Astrocyte of the hippocampus (primary cell): ENCODE measurements at regions not wholly inside any gene's neighbourhood (a gene's known extent, or its start where the extent isn't known, plus 50 kb on each side); places are given as distances from the start of the nearest gene placed in this dataset.

ENCODE experiments used
- DNase-seq: peaks from one replicate; pipeline ENCODE4 v3.0.0; 2011; ENCODE audit warnings: low read depth, low spot score

- DNase-seq: peak; percentile 7
Measured at GRCh38 chr4:64598066-64598465, 188.8 kb upstream of the TECRL start.

DNA sequence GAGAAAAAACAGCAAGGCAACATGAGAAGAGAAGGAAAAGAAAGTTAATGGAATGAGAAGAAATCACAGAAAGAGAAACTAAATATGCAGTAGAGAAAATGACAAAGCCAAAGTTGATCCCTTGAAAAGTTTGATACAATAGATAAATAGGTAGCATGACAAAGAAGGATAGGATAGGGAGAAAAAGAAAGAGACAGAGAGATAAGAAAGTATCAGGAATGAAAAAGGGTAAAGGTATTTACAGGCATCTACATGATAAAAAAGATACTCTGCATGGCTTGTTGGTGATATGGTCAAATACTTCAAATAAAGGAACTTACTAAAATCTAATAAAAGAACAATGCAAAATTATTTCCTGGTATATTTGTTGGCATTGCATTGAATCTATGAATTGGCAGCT is 185.5 kb upstream of the TECRL start:
- no peak for DNase-seq

DNA sequence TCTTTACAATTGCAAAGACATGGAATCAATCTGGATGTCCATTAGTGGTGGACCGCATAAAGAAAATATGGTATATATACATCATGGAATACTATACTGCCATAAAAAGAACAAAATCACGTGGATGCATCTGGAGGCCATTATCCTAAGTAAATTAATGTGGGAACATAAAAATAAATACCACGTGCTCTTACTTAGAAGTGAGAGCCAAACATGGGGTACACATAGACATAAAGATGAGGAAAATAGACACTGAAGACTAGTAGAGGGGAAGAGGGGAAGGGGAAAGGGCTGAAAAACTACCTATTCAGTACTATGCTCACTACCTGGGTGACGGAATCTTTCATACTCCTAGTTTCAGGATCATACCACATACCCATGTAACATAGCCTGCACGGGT is 179.3 kb upstream of the TECRL start:
- no peak for DNase-seq

DNA sequence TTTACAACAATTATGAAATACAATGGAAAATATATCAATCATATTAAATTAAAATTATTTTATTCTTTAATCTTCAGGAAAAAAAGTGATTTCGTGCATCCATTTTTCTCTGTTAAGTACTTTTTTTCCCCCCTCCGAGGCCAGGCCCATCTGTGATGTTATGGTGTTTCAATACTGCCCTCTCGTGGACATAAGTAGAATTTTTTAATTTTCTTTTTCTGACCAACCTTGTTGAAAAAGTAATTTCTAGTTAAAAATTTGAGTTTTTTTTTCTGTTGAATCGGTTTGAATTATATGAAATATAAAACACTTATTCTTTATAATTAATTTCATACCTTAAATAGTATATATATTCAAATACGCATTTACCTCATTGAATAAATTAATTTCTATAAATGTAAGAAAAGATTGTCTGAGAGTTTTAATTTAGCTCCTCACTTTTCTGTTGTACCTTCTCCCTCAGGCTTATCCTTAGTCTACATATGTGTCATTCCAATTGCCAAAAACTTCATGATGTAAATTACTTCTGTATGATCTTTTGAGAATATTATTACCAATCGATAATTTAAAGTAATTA is 175.8 kb upstream of the TECRL start:
- peak; percentile 55 for DNase-seq

GRCh38 chr4:64584125-64584524 is 174.9 kb upstream of the TECRL start:
- DNase-seq: no peak

- DNase-seq: no peak
Measured at GRCh38 chr4:64582492-64582891, 173.2 kb upstream of the TECRL start.

DNA sequence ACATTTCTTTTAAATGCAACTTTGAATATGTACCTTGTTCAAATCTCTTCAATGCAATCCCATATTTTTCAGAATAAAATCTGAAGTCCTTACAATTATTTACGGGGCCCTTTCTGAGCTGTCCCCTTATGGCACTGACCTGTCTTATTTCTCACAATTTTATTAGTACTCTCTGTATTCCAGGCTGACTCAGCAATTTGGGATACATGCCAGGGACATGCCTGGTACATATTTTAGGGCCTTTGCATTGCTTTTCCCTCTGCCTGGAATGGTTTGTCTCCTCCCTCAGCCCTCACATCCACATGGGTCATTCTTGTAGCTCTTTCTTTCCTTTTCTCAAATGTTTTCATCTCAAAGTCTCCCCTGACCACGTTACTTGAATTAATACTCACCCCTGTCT is 172.2 kb upstream of the TECRL start:
- DNase-seq: peak; percentile 79

DNA sequence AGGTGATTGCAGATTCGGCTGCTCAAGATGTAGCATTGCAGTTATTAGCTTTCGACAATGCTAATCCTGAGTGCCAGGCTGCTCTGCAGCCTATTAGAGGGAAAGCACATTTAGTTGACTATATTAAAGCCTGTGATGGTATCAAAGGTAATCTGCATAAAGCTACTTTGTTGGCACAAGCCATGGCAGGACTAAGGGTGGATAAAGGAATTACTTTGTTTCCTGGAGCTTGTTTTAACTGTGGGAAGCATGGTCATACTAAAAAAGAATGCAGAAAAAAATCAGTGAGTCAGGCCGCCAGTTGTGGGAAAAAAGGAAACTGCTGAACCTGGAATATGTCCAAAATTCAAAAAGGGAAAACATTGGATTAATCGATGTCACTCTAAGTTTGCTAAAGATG is 154.9 kb upstream of the TECRL start:
- DNase-seq: peak; percentile 80

GRCh38 chr4:64559571-64559970 is 150.3 kb upstream of the TECRL start:
- peak; percentile 67 for DNase-seq

- DNase-seq: no peak
Measured at GRCh38 chr4:64551125-64551524, 141.9 kb upstream of the TECRL start.

DNA sequence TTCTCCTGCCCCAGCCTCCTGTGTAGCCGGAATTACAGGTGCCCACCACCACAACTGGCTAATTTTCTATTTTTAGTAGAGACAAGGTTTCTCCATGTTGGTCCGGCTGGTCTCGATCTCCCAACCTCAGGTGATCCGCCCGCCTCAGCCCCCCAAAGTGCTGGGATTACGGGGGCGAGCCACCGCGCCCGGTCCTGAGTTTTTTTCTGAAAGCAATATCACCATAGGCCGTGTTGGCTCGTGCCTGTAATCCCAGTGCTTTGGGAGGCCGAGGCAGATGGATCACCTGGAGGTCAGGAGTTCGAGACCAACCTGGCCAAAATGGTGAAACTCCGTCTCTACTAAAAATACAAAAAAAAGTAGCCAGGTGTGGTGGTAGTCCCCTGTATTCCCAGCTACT is 136.3 kb upstream of the TECRL start:
- DNase-seq: no peak

DNA sequence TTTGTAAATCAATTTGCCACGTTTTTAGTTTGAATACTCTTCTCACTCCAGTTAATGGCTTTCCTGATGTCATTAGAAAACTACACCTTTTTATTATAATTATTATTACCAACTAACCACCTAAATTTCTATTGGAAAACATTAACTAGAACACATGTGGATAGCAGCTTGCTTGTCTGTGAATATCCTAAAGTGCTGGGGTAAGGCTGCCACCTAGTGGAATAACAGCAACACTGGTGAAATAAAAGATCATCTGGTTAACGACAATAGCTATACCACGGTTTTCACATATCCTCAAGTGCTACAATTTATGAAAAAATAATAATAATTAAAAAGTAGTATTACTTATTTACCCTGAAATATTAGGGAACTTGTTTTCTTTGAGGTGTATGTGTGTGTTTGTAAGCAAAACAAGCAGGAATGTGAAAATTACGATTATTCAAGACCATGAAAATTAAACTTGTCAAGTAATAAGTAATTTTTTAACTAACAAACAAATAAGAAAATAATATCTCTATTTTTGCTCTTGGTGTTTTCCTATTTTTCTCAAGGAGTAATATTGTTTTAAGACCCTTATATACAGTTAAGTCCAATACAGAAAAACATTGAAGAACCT is 130.1 kb upstream of the TECRL start:
- peak; percentile 79 for DNase-seq

DNA sequence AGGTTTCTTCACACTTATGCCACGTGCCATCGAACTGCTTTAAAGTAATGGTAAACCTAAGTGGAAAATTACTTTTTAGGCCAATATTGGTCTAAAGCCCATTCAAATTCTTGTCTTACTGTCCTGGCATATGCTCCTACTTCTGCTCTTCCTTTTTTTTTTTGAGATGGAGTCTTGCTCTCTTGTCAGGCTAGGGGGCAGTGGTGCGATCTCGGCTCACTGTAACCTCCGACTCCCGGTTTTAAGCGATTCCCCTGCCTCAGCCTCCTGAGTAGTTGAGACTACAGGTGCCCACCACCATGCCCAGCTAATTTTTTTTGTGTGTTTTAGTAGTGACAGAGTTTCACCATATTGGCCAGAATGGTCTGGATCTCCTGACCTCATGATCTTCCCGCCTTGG is 129.0 kb upstream of the TECRL start:
- DNase-seq: no peak

- DNase-seq: no peak
Measured at GRCh38 chr4:64533637-64534036, 124.4 kb upstream of the TECRL start.

DNA sequence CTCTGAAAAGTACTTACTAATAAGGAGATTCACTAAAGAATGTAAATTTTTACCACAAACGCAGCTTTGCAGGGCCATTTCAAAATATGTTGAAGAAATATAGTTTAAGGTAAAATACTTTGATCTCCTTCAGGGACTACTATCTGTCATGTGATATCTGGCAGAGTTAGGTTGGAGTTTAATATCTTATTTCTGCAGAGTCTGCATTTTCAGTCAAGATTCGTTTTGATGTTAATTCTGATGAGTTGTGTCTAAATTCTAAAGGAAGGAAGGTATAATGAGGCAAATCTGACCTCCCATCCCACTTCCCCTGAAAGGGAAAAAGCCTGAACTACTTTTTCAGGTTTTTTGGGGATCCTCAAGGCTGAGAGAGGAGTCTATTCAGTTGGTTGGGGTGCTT is 123.9 kb upstream of the TECRL start:
- no peak for DNase-seq

- DNase-seq: no peak
Measured at GRCh38 chr4:64520421-64520820, 111.2 kb upstream of the TECRL start.

DNA sequence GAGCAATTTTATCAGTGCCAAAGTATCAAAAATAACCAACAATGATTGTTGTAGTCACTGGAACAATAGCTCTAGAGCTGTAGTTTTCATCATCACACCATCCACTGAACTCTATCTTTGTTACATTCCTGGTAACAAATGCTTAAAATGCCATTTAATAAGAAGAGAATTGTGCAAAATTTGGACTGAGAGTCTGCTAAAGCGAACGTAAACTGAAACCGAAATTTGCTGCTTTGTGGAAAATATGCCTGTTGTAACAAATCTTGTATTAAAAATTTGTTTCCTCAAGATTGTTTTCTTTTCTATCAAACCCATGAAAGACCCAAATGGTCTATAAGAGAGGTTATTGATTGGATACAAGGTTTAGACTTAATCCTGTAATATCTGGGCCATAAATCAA is 109.3 kb upstream of the TECRL start:
- no peak for DNase-seq

DNA sequence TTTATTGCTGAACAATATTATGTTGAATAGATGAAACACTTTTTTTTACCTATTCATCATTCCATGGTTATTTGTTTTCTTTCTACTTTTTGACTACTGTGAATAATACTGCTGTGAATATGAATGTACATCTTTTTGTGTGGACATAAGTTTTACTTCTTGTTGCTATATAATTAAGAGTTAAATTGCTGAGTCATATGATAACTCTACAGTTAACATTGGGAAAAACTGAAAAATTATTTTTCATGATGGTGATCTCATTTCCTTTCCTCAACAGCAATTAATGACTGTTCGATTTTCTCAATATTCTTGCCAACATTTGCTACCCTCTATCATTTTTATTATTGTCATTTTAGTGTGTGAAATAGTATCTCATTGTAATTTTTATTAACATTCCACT is 106.9 kb upstream of the TECRL start:
- no peak for DNase-seq

DNA sequence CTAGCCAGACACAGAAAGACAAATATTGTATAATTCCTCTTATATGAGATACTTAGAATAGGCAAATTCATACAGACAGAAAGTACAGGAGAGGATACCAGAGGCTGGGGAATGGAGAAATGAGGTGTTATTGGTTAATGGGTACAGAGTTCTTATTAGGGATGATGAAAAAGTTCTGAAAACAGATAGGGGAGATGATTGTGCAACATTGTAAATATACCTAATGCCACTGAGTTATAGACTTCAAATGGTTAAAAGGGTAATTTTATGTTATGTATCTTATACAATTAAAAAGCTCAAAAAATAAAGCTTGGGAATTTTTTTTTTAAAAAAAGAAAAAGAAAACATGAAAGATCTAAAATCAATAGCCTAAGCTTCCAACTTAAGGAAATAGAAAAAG is 98.8 kb upstream of the TECRL start:
- DNase-seq: no peak

DNA sequence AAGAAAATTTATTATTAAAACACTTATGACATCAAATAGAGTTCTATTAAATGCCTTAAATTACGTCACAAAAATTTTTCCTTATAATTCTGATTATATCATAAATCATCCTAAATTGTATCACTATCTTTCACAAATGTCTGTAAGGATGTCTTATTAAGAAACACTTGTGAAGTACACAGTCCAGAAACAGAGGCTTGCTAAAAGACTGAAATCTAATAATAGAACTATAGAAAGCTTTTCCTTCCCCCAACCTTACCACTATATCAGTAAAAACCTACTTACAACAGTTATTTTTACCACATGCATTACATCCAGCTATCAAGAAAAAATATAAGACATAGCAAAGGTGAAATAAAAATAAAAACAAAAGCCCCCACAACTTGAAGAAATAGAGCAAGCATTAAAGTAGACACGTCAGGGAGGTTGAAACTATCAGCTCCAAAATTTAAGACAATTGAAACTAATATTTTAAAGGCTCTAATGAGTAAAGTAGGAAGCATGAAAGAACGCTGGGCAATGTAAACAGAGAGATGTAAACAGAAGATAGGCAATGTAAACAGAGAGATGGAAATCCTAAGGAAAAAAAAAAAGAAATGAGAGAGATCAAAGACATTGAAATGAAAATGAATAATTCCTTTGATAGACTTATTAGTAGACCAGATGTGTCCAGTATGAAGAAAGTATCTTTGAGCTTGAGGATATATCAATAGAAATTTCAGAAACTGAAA is 94.9 kb upstream of the TECRL start:
- DNase-seq: no peak

DNA sequence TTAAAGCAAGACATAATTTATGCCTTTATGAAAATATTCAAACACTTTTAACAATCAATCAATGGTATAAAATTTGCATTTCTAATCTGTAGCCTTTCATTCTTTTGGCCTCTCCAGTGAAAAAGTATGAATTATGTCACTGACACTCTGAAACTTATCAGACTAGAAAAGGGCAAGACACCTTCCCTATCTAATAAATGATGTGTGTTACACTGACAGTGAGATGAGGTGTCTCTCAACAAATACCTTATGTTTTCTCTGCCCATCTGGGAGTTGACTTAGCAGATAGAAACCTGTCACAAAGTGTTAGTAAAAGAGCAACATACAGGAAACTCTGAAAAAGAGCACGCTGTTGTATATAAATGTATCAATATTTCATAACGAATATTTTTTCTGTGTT is 94.2 kb upstream of the TECRL start:
- no peak for DNase-seq

- peak; percentile 46 for DNase-seq
Measured at GRCh38 chr4:64497491-64497890, 88.2 kb upstream of the TECRL start.

DNA sequence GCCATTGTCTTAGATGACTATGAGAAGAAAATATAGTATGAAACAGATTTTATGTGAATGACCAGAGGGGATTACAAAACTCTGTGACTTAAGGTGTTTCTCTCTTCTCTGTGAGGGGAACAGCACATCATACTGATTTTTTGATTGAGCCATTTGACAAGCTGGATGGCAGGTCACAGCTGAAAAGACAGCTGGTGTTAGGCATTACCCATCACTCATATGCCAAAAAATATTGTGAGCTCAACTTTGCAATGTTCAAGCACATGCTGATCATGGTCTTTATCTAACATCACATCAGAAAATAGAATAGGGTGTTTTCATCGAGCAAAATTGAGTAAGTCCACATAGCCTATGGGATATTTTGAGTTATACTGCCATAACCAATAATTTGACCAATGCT is 86.7 kb upstream of the TECRL start:
- DNase-seq: no peak
